ENCODE measurements at regions not wholly inside any gene's neighbourhood (a gene's known extent, or its start where the extent isn't known, plus 50 kb on each side); places are given as distances from the start of the nearest gene placed in this dataset.

- no peak for ATAC-seq
- TF ChIP-seq PPARA (CRISPR knock-in tag; IDR thresholded peaks at IDR 0.05; ENCODE audit: borderline replicate concordance) (no peak), BACH2 (CRISPR knock-in tag; IDR thresholded peaks at IDR 0.05; ENCODE audit: borderline replicate concordance) (no peak), ZNF565 (CRISPR knock-in tag; conservative IDR thresholded peaks at IDR 0.05; ENCODE audit: low read depth) (no peak), RARB (CRISPR knock-in tag; IDR thresholded peaks at IDR 0.05) (no peak), ZNF8 (CRISPR knock-in tag; IDR thresholded peaks at IDR 0.05) (no peak), ESRRG (CRISPR knock-in tag; IDR thresholded peaks at IDR 0.05) (no peak)
- TF ChIP-seq, protein P1, sequence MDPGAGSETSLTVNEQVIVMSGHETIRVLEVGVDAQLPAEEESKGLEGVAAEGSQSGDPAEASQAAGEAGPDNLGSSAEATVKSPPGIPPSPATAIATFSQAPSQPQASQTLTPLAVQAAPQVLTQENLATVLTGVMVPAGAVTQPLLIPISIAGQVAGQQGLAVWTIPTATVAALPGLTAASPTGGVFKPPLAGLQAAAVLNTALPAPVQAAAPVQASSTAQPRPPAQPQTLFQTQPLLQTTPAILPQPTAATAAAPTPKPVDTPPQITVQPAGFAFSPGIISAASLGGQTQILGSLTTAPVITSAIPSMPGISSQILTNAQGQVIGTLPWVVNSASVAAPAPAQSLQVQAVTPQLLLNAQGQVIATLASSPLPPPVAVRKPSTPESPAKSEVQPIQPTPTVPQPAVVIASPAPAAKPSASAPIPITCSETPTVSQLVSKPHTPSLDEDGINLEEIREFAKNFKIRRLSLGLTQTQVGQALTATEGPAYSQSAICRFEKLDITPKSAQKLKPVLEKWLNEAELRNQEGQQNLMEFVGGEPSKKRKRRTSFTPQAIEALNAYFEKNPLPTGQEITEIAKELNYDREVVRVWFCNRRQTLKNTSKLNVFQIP (CRISPR knock-in tag; IDR thresholded peaks at IDR 0.05; ENCODE audit: borderline replicate concordance, low read depth), result no peak
These were observed 128.6 kb upstream of the GRIA1 start for GRCh38 chr5:153361735-153362409.

- ATAC-seq, result no peak
- TF ChIP-seq ARNTL (CRISPR knock-in tag; IDR thresholded peaks at IDR 0.05; ENCODE audit: borderline replicate concordance, low read depth), result no peak
- no peak for TF ChIP-seq RARB (CRISPR knock-in tag; IDR thresholded peaks at IDR 0.05)
- TF ChIP-seq, protein P2, sequence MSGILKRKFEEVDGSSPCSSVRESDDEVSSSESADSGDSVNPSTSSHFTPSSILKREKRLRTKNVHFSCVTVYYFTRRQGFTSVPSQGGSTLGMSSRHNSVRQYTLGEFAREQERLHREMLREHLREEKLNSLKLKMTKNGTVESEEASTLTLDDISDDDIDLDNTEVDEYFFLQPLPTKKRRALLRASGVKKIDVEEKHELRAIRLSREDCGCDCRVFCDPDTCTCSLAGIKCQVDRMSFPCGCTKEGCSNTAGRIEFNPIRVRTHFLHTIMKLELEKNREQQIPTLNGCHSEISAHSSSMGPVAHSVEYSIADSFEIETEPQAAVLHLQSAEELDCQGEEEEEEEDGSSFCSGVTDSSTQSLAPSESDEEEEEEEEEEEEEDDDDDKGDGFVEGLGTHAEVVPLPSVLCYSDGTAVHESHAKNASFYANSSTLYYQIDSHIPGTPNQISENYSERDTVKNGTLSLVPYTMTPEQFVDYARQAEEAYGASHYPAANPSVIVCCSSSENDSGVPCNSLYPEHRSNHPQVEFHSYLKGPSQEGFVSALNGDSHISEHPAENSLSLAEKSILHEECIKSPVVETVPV (CRISPR knock-in tag; IDR thresholded peaks at IDR 0.05), result no peak
- no peak for TF ChIP-seq GLIS3 (CRISPR knock-in tag; IDR thresholded peaks at IDR 0.05)
- TF ChIP-seq, protein P3, sequence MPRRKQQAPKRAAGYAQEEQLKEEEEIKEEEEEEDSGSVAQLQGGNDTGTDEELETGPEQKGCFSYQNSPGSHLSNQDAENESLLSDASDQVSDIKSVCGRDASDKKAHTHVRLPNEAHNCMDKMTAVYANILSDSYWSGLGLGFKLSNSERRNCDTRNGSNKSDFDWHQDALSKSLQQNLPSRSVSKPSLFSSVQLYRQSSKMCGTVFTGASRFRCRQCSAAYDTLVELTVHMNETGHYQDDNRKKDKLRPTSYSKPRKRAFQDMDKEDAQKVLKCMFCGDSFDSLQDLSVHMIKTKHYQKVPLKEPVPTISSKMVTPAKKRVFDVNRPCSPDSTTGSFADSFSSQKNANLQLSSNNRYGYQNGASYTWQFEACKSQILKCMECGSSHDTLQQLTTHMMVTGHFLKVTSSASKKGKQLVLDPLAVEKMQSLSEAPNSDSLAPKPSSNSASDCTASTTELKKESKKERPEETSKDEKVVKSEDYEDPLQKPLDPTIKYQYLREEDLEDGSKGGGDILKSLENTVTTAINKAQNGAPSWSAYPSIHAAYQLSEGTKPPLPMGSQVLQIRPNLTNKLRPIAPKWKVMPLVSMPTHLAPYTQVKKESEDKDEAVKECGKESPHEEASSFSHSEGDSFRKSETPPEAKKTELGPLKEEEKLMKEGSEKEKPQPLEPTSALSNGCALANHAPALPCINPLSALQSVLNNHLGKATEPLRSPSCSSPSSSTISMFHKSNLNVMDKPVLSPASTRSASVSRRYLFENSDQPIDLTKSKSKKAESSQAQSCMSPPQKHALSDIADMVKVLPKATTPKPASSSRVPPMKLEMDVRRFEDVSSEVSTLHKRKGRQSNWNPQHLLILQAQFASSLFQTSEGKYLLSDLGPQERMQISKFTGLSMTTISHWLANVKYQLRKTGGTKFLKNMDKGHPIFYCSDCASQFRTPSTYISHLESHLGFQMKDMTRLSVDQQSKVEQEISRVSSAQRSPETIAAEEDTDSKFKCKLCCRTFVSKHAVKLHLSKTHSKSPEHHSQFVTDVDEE (CRISPR knock-in tag; IDR thresholded peaks at IDR 0.05), result no peak
- TF ChIP-seq ZNF8 (CRISPR knock-in tag; IDR thresholded peaks at IDR 0.05), result no peak
- TF ChIP-seq ISL1 (CRISPR knock-in tag; IDR thresholded peaks at IDR 0.05), result no peak
- no peak for TF ChIP-seq TCF4 (CRISPR knock-in tag; IDR thresholded peaks at IDR 0.05; ENCODE audit: borderline replicate concordance)
- TF ChIP-seq, protein P4, sequence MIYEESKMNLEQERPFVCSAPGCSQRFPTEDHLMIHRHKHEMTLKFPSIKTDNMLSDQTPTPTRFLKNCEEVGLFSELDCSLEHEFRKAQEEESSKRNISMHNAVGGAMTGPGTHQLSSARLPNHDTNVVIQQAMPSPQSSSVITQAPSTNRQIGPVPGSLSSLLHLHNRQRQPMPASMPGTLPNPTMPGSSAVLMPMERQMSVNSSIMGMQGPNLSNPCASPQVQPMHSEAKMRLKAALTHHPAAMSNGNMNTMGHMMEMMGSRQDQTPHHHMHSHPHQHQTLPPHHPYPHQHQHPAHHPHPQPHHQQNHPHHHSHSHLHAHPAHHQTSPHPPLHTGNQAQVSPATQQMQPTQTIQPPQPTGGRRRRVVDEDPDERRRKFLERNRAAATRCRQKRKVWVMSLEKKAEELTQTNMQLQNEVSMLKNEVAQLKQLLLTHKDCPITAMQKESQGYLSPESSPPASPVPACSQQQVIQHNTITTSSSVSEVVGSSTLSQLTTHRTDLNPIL (CRISPR knock-in tag; IDR thresholded peaks at IDR 0.05; ENCODE audit: low read depth), result no peak
- TF ChIP-seq PPARA (CRISPR knock-in tag; IDR thresholded peaks at IDR 0.05; ENCODE audit: borderline replicate concordance), result no peak
- TF ChIP-seq CSDC2 (CRISPR knock-in tag; IDR thresholded peaks at IDR 0.05), result no peak
- TF ChIP-seq ESRRG (CRISPR knock-in tag; IDR thresholded peaks at IDR 0.05), result no peak
- TF ChIP-seq, protein P5, sequence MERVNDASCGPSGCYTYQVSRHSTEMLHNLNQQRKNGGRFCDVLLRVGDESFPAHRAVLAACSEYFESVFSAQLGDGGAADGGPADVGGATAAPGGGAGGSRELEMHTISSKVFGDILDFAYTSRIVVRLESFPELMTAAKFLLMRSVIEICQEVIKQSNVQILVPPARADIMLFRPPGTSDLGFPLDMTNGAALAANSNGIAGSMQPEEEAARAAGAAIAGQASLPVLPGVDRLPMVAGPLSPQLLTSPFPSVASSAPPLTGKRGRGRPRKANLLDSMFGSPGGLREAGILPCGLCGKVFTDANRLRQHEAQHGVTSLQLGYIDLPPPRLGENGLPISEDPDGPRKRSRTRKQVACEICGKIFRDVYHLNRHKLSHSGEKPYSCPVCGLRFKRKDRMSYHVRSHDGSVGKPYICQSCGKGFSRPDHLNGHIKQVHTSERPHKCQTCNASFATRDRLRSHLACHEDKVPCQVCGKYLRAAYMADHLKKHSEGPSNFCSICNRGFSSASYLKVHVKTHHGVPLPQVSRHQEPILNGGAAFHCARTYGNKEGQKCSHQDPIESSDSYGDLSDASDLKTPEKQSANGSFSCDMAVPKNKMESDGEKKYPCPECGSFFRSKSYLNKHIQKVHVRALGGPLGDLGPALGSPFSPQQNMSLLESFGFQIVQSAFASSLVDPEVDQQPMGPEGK (CRISPR knock-in tag; IDR thresholded peaks at IDR 0.05; ENCODE audit: borderline replicate concordance), result no peak
These were observed 124.9 kb upstream of the GRIA1 start for GRCh38 chr5:153365547-153365946.

DNA sequence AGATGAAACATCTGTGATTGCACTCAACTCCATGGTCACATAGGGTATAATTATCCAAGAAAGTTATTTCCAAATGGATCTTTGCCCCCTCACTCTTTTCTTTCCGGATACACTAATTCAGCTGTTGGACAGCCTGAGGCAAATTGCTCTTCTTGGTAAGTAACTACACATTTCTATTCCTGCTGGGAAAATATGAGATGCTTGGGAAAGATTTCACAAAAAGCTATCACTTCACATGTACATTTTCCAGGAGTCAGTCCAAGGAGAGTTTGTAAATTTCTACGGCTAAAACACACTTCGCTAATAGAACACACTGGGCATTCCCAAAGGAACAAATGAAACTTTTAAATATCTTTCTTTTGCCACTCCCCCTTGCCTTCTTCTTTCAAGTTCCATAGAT is 123.0 kb upstream of the GRIA1 start:
- ATAC-seq, result no peak
- TF ChIP-seq ESRRG (CRISPR knock-in tag; IDR thresholded peaks at IDR 0.05) (no peak), ZC3H10 (CRISPR knock-in tag; IDR thresholded peaks at IDR 0.05) (no peak), ZFP3 (CRISPR knock-in tag; IDR thresholded peaks at IDR 0.05) (no peak), ZNF70 (CRISPR knock-in tag; IDR thresholded peaks at IDR 0.05) (no peak), ZNF565 (CRISPR knock-in tag; conservative IDR thresholded peaks at IDR 0.05; ENCODE audit: low read depth) (no peak), TOX (CRISPR knock-in tag; IDR thresholded peaks at IDR 0.05; ENCODE audit: borderline replicate concordance) (no peak), RARB (CRISPR knock-in tag; IDR thresholded peaks at IDR 0.05) (no peak), GLIS3 (CRISPR knock-in tag; IDR thresholded peaks at IDR 0.05) (no peak)
